ACHN (cell line): ENCODE measurements at regions not wholly inside any gene's neighbourhood (a gene's known extent, or its start where the extent isn't known, plus 50 kb on each side); places are given as distances from the start of the nearest gene placed in this dataset.
A peak's percentile ranks its signal among the peaks of the same experiment; 100 is the strongest.
"Not testable (repeated sequence)": the region's sequence is repeated elsewhere in the genome, so short reads cannot be mapped to it uniquely, and the experiment has no call there.

Experiments
- DNase-seq: peaks from one replicate; pipeline ENCODE4 v3.0.0-alpha.2; 2015
- in situ Hi-C: cut with HindIII; loops from 2 replicates; pipeline ENCODE4 v1.10.0; 2017; ENCODE audit warnings: low sequenced_read_pairs, low pct_ligation_motif_present, low pct_unique_long_range_greater_than_20kb

- in situ Hi-C loops = no loop called here
- no peak for DNase-seq
Observed at GRCh38 chr4:27398631-27399310, 538.1 kb downstream of the STIM2 start.

- in situ Hi-C loops = no loop called here
- DNase-seq = no peak
Observed at GRCh38 chr4:27407616-27408015, 547.0 kb downstream of the STIM2 start.

- no peak for DNase-seq
- in situ Hi-C loops = no loop called here
Observed at GRCh38 chr4:27412613-27413012, 552.0 kb downstream of the STIM2 start.

GRCh38 chr4:27414887-27415731 is 554.5 kb downstream of the STIM2 start:
- no peak for DNase-seq
- in situ Hi-C loops = no loop called here

- in situ Hi-C loops = no loop called here
- DNase-seq = no peak
Observed at GRCh38 chr4:27428661-27429060, 568.0 kb downstream of the STIM2 start.

DNA sequence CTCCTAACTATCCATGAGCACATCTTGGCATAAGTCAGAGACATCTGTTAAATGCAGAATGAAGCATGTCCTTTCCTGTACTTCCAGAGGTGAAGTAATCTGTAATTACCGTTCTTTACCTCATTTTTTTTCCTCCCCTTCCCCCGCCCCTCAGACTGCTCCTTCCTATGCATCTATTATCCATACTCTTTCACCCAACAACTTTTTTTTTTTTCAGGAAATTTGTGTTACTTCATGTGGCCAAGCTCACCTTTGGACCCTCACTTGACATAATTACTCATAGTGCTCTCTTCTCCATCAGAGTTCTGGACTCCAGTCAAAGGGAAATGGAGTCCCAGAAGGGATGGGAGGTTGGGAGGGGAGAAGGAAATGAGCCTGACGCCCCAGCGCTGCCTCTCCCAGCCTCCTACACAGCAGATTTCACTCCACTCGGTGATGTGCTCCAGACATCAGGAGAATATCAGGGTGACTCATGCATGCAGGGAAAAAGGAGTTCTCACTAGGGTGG is 568.8 kb downstream of the STIM2 start:
- in situ Hi-C loops = no loop called here

GRCh38 chr4:27442146-27442545 is 581.5 kb downstream of the STIM2 start:
- in situ Hi-C loops = no loop called here

More for the DNA sequence above, 568.8 kb downstream of the STIM2 start:
- no peak for DNase-seq

GRCh38 chr4:27442661-27443060 is 582.0 kb downstream of the STIM2 start:
- in situ Hi-C loops = not testable (repeated sequence)

More at GRCh38 chr4:27442146-27442545, 581.5 kb downstream of the STIM2 start:
- DNase-seq = no peak

GRCh38 chr4:27463816-27464215 is 603.2 kb downstream of the STIM2 start:
- DNase-seq = peak; percentile 32
- in situ Hi-C loops = no loop called here

More at GRCh38 chr4:27442661-27443060, 582.0 kb downstream of the STIM2 start:
- DNase-seq = not testable (repeated sequence)

- DNase-seq = no peak
- in situ Hi-C loops = no loop called here
Observed at GRCh38 chr4:27467351-27467750, 606.7 kb downstream of the STIM2 start.

DNA sequence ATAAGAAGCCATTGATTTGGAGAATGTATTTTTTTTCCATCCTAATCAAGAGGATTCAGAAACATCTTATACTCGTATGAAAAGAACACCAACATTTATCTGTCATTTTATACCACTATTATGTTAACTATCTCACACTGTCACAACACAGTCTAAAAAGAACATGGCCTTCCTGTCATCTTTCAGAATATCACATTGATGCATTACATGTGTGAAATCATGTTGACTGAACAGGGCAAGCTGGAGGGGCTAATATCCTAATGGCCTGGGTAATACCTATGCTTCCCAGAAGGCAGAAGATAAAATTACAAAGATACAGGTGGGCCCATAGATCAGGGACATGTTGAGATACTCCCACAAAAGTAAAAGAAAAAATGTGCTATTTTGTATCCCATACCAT is 611.7 kb downstream of the STIM2 start:
- in situ Hi-C loops = no loop called here
- no peak for DNase-seq

GRCh38 chr4:27474691-27475090 is 614.0 kb downstream of the STIM2 start:
- in situ Hi-C loops = no loop called here
- no peak for DNase-seq

DNA sequence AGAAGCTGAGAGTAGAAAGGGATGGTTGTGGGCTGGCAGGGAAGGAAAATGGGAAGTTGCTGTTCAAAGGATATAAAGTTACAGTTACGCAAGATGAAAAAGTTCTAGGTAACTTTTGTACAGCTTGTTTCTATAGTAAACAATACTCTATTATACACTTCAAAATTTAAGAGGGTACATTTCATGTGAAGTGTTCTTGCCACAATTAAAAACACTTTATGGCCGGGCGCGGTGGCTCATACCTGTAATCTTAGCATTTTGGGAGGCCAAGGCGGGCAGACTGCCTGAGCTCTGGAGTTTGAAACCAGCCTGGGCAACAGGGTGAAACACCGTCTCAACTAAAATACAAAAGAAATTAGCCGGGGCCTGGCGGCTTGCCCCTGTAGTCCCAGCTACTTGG is 623.6 kb downstream of the STIM2 start:
- no peak for DNase-seq
- in situ Hi-C loops = no loop called here

GRCh38 chr4:27490315-27490714 is 629.7 kb downstream of the STIM2 start:
- DNase-seq = no peak
- in situ Hi-C loops = no loop called here

DNA sequence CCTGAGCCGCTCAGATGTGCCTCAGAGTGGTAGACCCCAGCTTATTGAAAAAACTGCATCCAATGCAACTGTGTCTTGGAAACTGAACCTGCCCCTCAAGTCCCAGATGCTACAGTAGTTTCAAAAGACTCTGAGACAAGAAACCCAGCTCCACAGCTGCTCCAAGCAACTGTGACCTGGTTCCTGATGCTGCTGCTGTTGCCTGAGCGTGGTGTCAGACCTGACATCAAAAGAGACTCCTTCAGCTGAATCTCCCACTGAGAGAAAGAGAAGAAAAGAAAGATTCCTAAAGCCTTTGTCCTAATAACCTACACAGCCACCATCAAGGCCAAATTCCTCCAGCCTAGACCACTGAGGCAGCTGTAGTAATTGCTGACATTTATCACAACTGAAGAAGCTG is 630.1 kb downstream of the STIM2 start:
- in situ Hi-C loops = no loop called here
- no peak for DNase-seq

- in situ Hi-C loops = no loop called here
- no peak for DNase-seq
Observed at GRCh38 chr4:27506401-27506800, 645.8 kb downstream of the STIM2 start.

- DNase-seq = no peak
- in situ Hi-C loops = no loop called here
Observed at GRCh38 chr4:27514711-27515110, 654.1 kb downstream of the STIM2 start.

DNA sequence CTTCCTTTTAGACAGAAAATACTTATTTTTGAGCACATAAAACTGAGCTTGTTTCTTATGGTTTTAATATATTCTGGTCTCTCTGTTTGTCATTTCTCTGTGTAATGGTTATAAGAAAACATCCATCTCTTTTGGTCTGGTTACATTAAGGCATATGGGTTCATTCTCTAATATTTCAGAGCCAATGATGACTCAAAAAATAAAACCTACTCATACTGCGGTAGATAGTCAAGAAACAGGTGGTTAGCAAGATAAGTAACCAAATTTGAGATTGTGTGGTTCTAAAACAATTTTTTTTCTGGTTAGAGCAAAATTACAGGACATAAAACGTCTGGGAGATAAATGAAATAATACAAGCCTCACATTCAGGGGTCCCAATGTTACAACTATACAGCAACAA is 654.5 kb downstream of the STIM2 start:
- in situ Hi-C loops = no loop called here
- no peak for DNase-seq

DNA sequence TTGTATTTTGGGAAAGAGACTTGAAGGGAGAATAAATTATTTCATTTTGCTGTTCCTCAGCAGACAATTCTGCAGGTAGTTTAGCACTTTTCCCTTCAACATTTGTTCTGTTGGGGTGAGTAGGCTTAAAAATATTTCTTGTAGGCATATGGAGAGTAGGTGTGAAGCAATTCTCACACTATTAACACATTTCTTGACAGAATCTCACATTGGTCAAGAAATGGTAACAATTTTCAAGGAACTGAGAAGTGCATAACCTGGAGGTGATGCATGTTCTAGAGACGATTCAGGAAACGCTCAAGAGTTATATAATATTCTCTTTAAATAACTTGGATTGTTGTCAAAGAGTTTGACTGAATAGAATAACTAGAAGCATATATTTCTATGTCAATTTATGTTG is 658.2 kb downstream of the STIM2 start:
- in situ Hi-C loops = no loop called here

GRCh38 chr4:27524224-27524623 is 663.6 kb downstream of the STIM2 start:
- no peak for DNase-seq

More for the DNA sequence above, 658.2 kb downstream of the STIM2 start:
- DNase-seq = no peak

More at GRCh38 chr4:27524224-27524623, 663.6 kb downstream of the STIM2 start:
- in situ Hi-C loops = no loop called here
